ENCODE measurements at regions not wholly inside any gene's neighbourhood (a gene's known extent, or its start where the extent isn't known, plus 50 kb on each side); places are given as distances from the start of the nearest gene placed in this dataset.
"Not testable (repeated sequence)": the region's sequence is repeated elsewhere in the genome, so short reads cannot be mapped to it uniquely, and the experiment has no call there.

GRCh38 chr5:100017520-100018262 lies 517.5 kb upstream of the FAM174A start:
- DNase-seq (ENCODE audit: low read depth in 2 of 2): no peak

- not testable (repeated sequence) for DNase-seq (ENCODE audit: low read depth in 2 of 2)
Measured at GRCh38 chr5:100013305-100013704, 521.9 kb upstream of the FAM174A start.

GRCh38 chr5:100011160-100011559 lies 524.0 kb upstream of the FAM174A start:
- not testable (repeated sequence) for DNase-seq (ENCODE audit: low read depth in 2 of 2)

- DNase-seq (ENCODE audit: low read depth in 2 of 2): no peak
Measured at GRCh38 chr5:100004969-100005368, 530.2 kb upstream of the FAM174A start.

GRCh38 chr5:99998319-99998718 lies 536.9 kb upstream of the FAM174A start:
- no peak for DNase-seq (ENCODE audit: low read depth in 2 of 2)

GRCh38 chr5:99995407-99995806 lies 539.8 kb upstream of the FAM174A start:
- DNase-seq (ENCODE audit: low read depth in 2 of 2): no peak

GRCh38 chr5:99973779-99974178 lies 561.4 kb upstream of the FAM174A start:
- DNase-seq (ENCODE audit: low read depth in 2 of 2): no peak

- no peak for DNase-seq (ENCODE audit: low read depth in 2 of 2)
Measured at GRCh38 chr5:99955962-99956361, 579.2 kb upstream of the FAM174A start.

GRCh38 chr5:99955006-99955405 lies 580.2 kb upstream of the FAM174A start:
- no peak for DNase-seq (ENCODE audit: low read depth in 2 of 2)

- no peak for DNase-seq (ENCODE audit: low read depth in 2 of 2)
Measured at GRCh38 chr5:99949969-99950524, 585.1 kb upstream of the FAM174A start.

- no peak for DNase-seq (ENCODE audit: low read depth in 2 of 2)
Measured at GRCh38 chr5:99949361-99949760, 585.8 kb upstream of the FAM174A start.

- no peak for DNase-seq (ENCODE audit: low read depth in 2 of 2)
Measured at GRCh38 chr5:99948850-99949249, 586.3 kb upstream of the FAM174A start.

GRCh38 chr5:99945478-99946442 lies 589.4 kb upstream of the FAM174A start:
- no peak for DNase-seq (ENCODE audit: low read depth in 2 of 2)

- no peak for DNase-seq (ENCODE audit: low read depth in 2 of 2)
Measured at GRCh38 chr5:99940540-99940939, 594.6 kb upstream of the FAM174A start.

GRCh38 chr5:99936911-99937310 lies 598.3 kb upstream of the FAM174A start:
- no peak for DNase-seq (ENCODE audit: low read depth in 2 of 2)

- DNase-seq (ENCODE audit: low read depth in 2 of 2): no peak
Measured at GRCh38 chr5:99929806-99930135, 605.4 kb upstream of the FAM174A start.

- no peak for DNase-seq (ENCODE audit: low read depth in 2 of 2)
Measured at GRCh38 chr5:99929067-99929805, 605.9 kb upstream of the FAM174A start.

GRCh38 chr5:99928490-99928889 lies 606.7 kb upstream of the FAM174A start:
- no peak for DNase-seq (ENCODE audit: low read depth in 2 of 2)

GRCh38 chr5:99926463-99926862 lies 608.7 kb upstream of the FAM174A start:
- no peak for DNase-seq (ENCODE audit: low read depth in 2 of 2)

GRCh38 chr5:99922386-99922785 lies 612.8 kb upstream of the FAM174A start:
- no peak for DNase-seq (ENCODE audit: low read depth in 2 of 2)

GRCh38 chr5:99911971-99912370 lies 623.2 kb upstream of the FAM174A start:
- no peak for DNase-seq (ENCODE audit: low read depth in 2 of 2)

GRCh38 chr5:99906776-99907175 lies 628.4 kb upstream of the FAM174A start:
- DNase-seq (ENCODE audit: low read depth in 2 of 2): no peak

All from stimulated activated CD8-positive, alpha-beta memory T cell treated with anti-CD3 and anti-CD28 coated beads, Interleukin-15, amount 100 ng/mL, for 4 hours (primary cell).